IMR-90 (cell line): ENCODE measurements at regions not wholly inside any gene's neighbourhood (a gene's known extent, or its start where the extent isn't known, plus 50 kb on each side); places are given as distances from the start of the nearest gene placed in this dataset.

Experiments
- ATAC-seq: fragments of 200-7000 bp; cut with Tn5 transposase; 2 replicates; pipeline ENCODE4 v1.9.1; 2020; ENCODE audit warnings: low read depth, mild to moderate bottlenecking, moderate library complexity
- BruUV-seq: library from RNA; stranded (reverse); fragments of 400-500 nt; replicated peaks from 2 replicates; lab custom pipeline; 2021; lab: Mats Ljungman, UMichigan
- CTCF ChIA-PET: fragments of 300-600 bp; formaldehyde crosslinking; extraction: SDS; loops from one replicate; lab custom pipeline; 2021; ENCODE audit warnings: antibody characterized with exemption; lab: Yijun Ruan, JAX
- POLR2A ChIA-PET: fragments of 300-600 bp; sonication (Branson Sonifier 250); formaldehyde crosslinking; loops from one replicate; lab custom pipeline; 2022; ENCODE audit warnings: antibody characterized with exemption; ENCODE audit not compliant: unreplicated experiment; lab: Charles Lee
- DNase-seq: peaks from one replicate; pipeline ENCODE4 v3.0.0; 2013
- H2AFZ ChIP-seq: replicated peaks from 2 replicates; pipeline ENCODE3; 2013; ENCODE audit warnings: low read length, mild to moderate bottlenecking; ENCODE audit not compliant: poor library complexity
- H2AK5ac ChIP-seq: 2 replicates; pipeline ENCODE4 v1.6.1; 2013; ENCODE audit warnings: low read depth, low read length, inconsistent platforms
- H2AK9ac ChIP-seq: replicated peaks from 2 replicates; pipeline ENCODE3; 2013; ENCODE audit warnings: mild to moderate bottlenecking, low read depth, low read length, moderate library complexity; ENCODE audit not compliant: poor library complexity
- H2BK120ac ChIP-seq: 2 replicates; pipeline ENCODE4 v1.6.1; 2013; ENCODE audit warnings: low read depth, low read length, inconsistent platforms
- H2BK15ac ChIP-seq: 3 replicates; pipeline ENCODE4 v1.6.1; 2013; ENCODE audit warnings: low read depth, low read length, inconsistent platforms
- H2BK20ac ChIP-seq: 2 replicates; pipeline ENCODE4 v1.6.1; 2013; ENCODE audit warnings: low read depth, mild to moderate bottlenecking, inconsistent platforms, low read length, moderate library complexity
- H2BK5ac ChIP-seq: 2 replicates; pipeline ENCODE4 v1.6.1; 2013; ENCODE audit warnings: mild to moderate bottlenecking, low read depth, low read length, inconsistent platforms; ENCODE audit not compliant: poor library complexity, severe bottlenecking
- H3K14ac ChIP-seq: replicated peaks from 2 replicates; pipeline ENCODE4 v1.6.1; 2013; ENCODE audit warnings: low read depth, low read length, inconsistent platforms
- H3K18ac ChIP-seq: 2 replicates; pipeline ENCODE4 v1.6.1; 2013; ENCODE audit warnings: low read depth, low read length, control low read depth
- H3K23ac ChIP-seq: 2 replicates; pipeline ENCODE4 v1.6.1; 2013; ENCODE audit warnings: low read depth, low read length, inconsistent platforms
- H3K27ac ChIP-seq: 2 replicates; pipeline ENCODE4 v1.5.1; 2013; ENCODE audit warnings: mild to moderate bottlenecking, control low read depth, low read length; ENCODE audit not compliant: insufficient read depth
- H3K27me3 ChIP-seq: 2 replicates; pipeline ENCODE4 v1.6.1; 2013; ENCODE audit warnings: low read length; ENCODE audit not compliant: control insufficient read depth, insufficient read depth
- H3K36me3 ChIP-seq: 2 replicates; pipeline ENCODE4 v1.6.1; 2013; ENCODE audit warnings: low read length, mixed read lengths; ENCODE audit not compliant: control insufficient read depth, insufficient read depth
- H3K4ac ChIP-seq: 2 replicates; pipeline ENCODE4 v1.6.1; 2013; ENCODE audit warnings: low read depth, low read length, inconsistent platforms
- H3K4me1 ChIP-seq: 2 replicates; pipeline ENCODE4 v1.6.1; 2013; ENCODE audit warnings: low read length, mixed read lengths; ENCODE audit not compliant: control insufficient read depth, insufficient read depth
- H3K4me2 ChIP-seq: 2 replicates; pipeline ENCODE4 v1.6.1; 2013; ENCODE audit warnings: low read depth, mild to moderate bottlenecking, control low read depth, low read length, moderate library complexity
- H3K4me3 ChIP-seq: 2 replicates; pipeline ENCODE4 v1.5.1; 2013; ENCODE audit warnings: low read depth, mild to moderate bottlenecking, control low read depth, low read length, moderate library complexity; ENCODE audit not compliant: insufficient read depth
- H3K56ac ChIP-seq: 2 replicates; pipeline ENCODE4 v1.6.1; 2013; ENCODE audit warnings: low read length, inconsistent platforms; ENCODE audit not compliant: insufficient read depth; ENCODE audit errors: extremely low read depth
- H3K79me1 ChIP-seq, 2 experiments: 2 replicates each; pipeline ENCODE4 v1.6.1; 2013; ENCODE audit warnings: low read length in 2 of 2, inconsistent platforms in 1 of 2, low read depth in 1 of 2
- H3K9ac ChIP-seq: 2 replicates; pipeline ENCODE4 v1.6.1; 2013; ENCODE audit warnings: low read depth, low read length, control low read depth
- H3K9me1 ChIP-seq: 2 replicates; pipeline ENCODE4 v1.6.1; 2013; ENCODE audit warnings: low read length, inconsistent platforms; ENCODE audit not compliant: insufficient read depth
- H3K9me3 ChIP-seq: 2 replicates; pipeline ENCODE4 v1.6.1; 2013; ENCODE audit warnings: low read length; ENCODE audit not compliant: control insufficient read depth, insufficient read depth
- H4K20me1 ChIP-seq: 2 replicates; pipeline ENCODE4 v1.6.1; 2013; ENCODE audit warnings: low read length, inconsistent platforms; ENCODE audit not compliant: insufficient read depth
- H4K5ac ChIP-seq: 2 replicates; pipeline ENCODE4 v1.6.1; 2013; ENCODE audit warnings: mild to moderate bottlenecking, low read depth, low read length, control low read depth
- H4K8ac ChIP-seq, 2 experiments: 2 replicates each; pipeline ENCODE4 v1.6.1; 2013; ENCODE audit warnings: low read depth in 2 of 2, low read length in 2 of 2, control low read depth in 1 of 2, inconsistent platforms in 1 of 2
- H4K91ac ChIP-seq: 2 replicates; pipeline ENCODE4 v1.6.1; 2013; ENCODE audit warnings: low read depth, low read length, inconsistent platforms; ENCODE audit not compliant: insufficient read depth
- SMC3 ChIP-seq: fragments of 150-350 bp; IDR thresholded peaks from 2 replicates; pipeline ENCODE4 v1.6.1; 2016; ENCODE audit warnings: low read depth, mild to moderate bottlenecking, antibody characterized with exemption, low read length, moderate library complexity
- WGBS, 2 experiments: methylation state at CpG; one replicate each; pipeline versions ENCODE4 v1.1.5 to v1.1.7; 2013; ENCODE audit warnings: missing lambda C conversion rate in 2 of 2; ENCODE audit not compliant: insufficient read length in 1 of 2; ENCODE audit errors: extremely low coverage in 2 of 2; 5-methylcytosine and 5-hydroxymethylcytosine counted together
- dilution Hi-C: fragments of 300-500 bp; cut with HindIII; formaldehyde crosslinking; loops from one replicate; pipeline ENCODE4 v1.14.3; 2018; ENCODE audit warnings: low sequenced_read_pairs; ENCODE audit not compliant: unreplicated experiment
- in situ Hi-C: fragments of 300-500 bp; cut with MboI; formaldehyde crosslinking; loops from 3 replicates; pipeline ENCODE4 v1.14.3; 2019; ENCODE audit warnings: low sequenced_read_pairs, inconsistent platforms, mixed read lengths
- intact Hi-C: fragments of 100-400 bp; cut with micrococcal nuclease; formaldehyde crosslinking; loops from 2 replicates; pipeline ENCODE4 v1.10.0; 2022
- TF ChIP-seq, protein P1 (sequence below): fragments of 150-350 bp; IDR thresholded peaks from 2 replicates; pipeline ENCODE4 v1.6.1; 2016; ENCODE audit warnings: low read depth, mild to moderate bottlenecking, low read length, moderate library complexity, borderline replicate concordance

DNA sequence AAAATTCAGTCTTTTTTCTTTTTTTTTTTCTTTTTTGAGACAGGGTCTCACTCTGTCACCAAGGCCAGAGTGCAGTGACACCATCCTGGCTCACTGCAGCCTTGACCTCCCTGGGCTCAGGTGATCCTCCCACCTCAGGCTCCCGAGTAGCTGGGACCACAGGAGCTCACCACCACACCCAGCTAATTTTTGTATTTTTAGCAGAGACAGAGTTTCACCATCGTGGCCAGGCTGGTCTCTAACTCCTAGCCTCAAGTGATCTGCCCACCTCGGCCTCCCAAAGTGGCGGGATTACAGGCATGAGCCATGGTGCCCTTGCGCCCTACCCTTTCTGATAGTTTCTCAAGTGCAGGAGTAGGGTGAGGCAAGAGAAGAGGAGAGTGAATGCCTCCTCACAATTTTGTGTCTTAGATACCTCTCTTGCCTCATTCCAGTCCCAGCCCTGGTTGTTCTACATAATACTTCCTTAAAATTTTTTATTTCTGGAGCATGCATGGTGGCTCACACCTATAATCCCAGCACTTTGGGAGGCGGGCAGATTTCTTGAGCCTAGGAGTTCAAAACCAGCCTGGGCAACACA, 68.2 kb upstream of the CAB39 start:
- Histone ChIP-seq H3K27me3 (no peaks in the 10 kb centered on the region), H2BK120ac (no peak overlapping the region), H2AK5ac (no peak overlapping the region), H4K5ac (no peak overlapping the region), H4K20me1 (no peaks in the 10 kb centered on the region), H3K36me3 (no peaks in the 10 kb centered on the region), H2AK9ac (no peak overlapping the region), H3K4me2 (no peak overlapping the region), H3K23ac (no peak overlapping the region), H3K9ac (no peak overlapping the region), H3K9me3 (no peaks in the 10 kb centered on the region), H2BK15ac (no peak overlapping the region), H3K14ac (no peak overlapping the region), H2BK20ac (no peak overlapping the region), H2BK5ac (no peak overlapping the region), H3K27ac (no peak overlapping the region), H2AFZ (no peak overlapping the region), H4K91ac (no peak overlapping the region), H3K4me1 (0 out of 2 replicates have a peak, but pooled peaks cover 1% of the 10 kb centered on the region), H3K9me1 (peaks cover 4% of the 10 kb centered on the region; the same call in 1 of the 2 replicates), H4K8ac (no peak overlapping the region), H3K18ac (no peak overlapping the region), H3K4me3 (no peak overlapping the region), H3K56ac (no peak overlapping the region), H3K4ac (no peak overlapping the region), H3K79me1 (no peaks in the 10 kb centered on the region)
- ATAC-seq (no peak), DNase-seq (no peak)
- in situ Hi-C loops (no loop called here), dilution Hi-C loops (no loop called here), intact Hi-C loops (no loop called here)
- ChIA-PET POLR2A (interaction anchor here (0.6 kb wide), 2 partner anchors 14 to 28 kb away, joined by 3 read pairs; no protein-coding TSS in a partner anchor), CTCF (no interaction called here)
- TF ChIP-seq, protein P1, sequence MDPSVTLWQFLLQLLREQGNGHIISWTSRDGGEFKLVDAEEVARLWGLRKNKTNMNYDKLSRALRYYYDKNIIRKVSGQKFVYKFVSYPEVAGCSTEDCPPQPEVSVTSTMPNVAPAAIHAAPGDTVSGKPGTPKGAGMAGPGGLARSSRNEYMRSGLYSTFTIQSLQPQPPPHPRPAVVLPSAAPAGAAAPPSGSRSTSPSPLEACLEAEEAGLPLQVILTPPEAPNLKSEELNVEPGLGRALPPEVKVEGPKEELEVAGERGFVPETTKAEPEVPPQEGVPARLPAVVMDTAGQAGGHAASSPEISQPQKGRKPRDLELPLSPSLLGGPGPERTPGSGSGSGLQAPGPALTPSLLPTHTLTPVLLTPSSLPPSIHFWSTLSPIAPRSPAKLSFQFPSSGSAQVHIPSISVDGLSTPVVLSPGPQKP: no peak
- TF ChIP-seq SMC3: no peak
- 100% methylated on average over 2 of the region's 6 CpGs; no CpG with 5 or more reads in 1 of the 2 experiments for WGBS, 2 experiments
- BruUV-seq: no TSS peak
